ENCODE measurements at regions not wholly inside any gene's neighbourhood (a gene's known extent, or its start where the extent isn't known, plus 50 kb on each side); places are given as distances from the start of the nearest gene placed in this dataset.

- in situ Hi-C loops (cut with MboI; ENCODE audit: low pct_unique_long_range_greater_than_20kb, low sequenced_read_pairs, unreplicated experiment) = no loop called here
- TF ChIP-seq CTCF (IDR thresholded peaks at IDR 0.05; ENCODE audit: extremely low read depth, insufficient read depth, missing control alignments) = no peak
- no peak for DNase-seq (ENCODE audit: low spot score)
Observed at GRCh38 chr1:37153116-37154100, 119.1 kb upstream of the GRIK3 start.

GRCh38 chr1:37156646-37157045 is 122.3 kb upstream of the GRIK3 start:
- DNase-seq (ENCODE audit: low spot score) = no peak
- in situ Hi-C loops (cut with MboI; ENCODE audit: low pct_unique_long_range_greater_than_20kb, low sequenced_read_pairs, unreplicated experiment) = no loop called here
- no peak for TF ChIP-seq CTCF (IDR thresholded peaks at IDR 0.05; ENCODE audit: extremely low read depth, insufficient read depth, missing control alignments)

GRCh38 chr1:37157634-37158033 is 123.3 kb upstream of the GRIK3 start:
- in situ Hi-C loops (cut with MboI; ENCODE audit: low pct_unique_long_range_greater_than_20kb, low sequenced_read_pairs, unreplicated experiment) = no loop called here

GRCh38 chr1:37158113-37158749 is 123.9 kb upstream of the GRIK3 start:
- no peak for TF ChIP-seq CTCF (IDR thresholded peaks at IDR 0.05; ENCODE audit: extremely low read depth, insufficient read depth, missing control alignments)
- in situ Hi-C loops (cut with MboI; ENCODE audit: low pct_unique_long_range_greater_than_20kb, low sequenced_read_pairs, unreplicated experiment) = no loop called here
- no peak for DNase-seq (ENCODE audit: low spot score)

More at GRCh38 chr1:37157634-37158033, 123.3 kb upstream of the GRIK3 start:
- TF ChIP-seq CTCF (IDR thresholded peaks at IDR 0.05; ENCODE audit: extremely low read depth, insufficient read depth, missing control alignments) = no peak
- no peak for DNase-seq (ENCODE audit: low spot score)

GRCh38 chr1:37159102-37159501 is 124.8 kb upstream of the GRIK3 start:
- in situ Hi-C loops (cut with MboI; ENCODE audit: low pct_unique_long_range_greater_than_20kb, low sequenced_read_pairs, unreplicated experiment) = no loop called here
- TF ChIP-seq CTCF (IDR thresholded peaks at IDR 0.05; ENCODE audit: extremely low read depth, insufficient read depth, missing control alignments) = no peak
- no peak for DNase-seq (ENCODE audit: low spot score)

- DNase-seq (ENCODE audit: low spot score) = no peak
- no peak for TF ChIP-seq CTCF (IDR thresholded peaks at IDR 0.05; ENCODE audit: extremely low read depth, insufficient read depth, missing control alignments)
- in situ Hi-C loops (cut with MboI; ENCODE audit: low pct_unique_long_range_greater_than_20kb, low sequenced_read_pairs, unreplicated experiment) = no loop called here
Observed at GRCh38 chr1:37161171-37161570, 126.9 kb upstream of the GRIK3 start.

Data from GM13977 (cell line).